GM21723 (cell line): ENCODE measurements at regions not wholly inside any gene's neighbourhood (a gene's known extent, or its start where the extent isn't known, plus 50 kb on each side); places are given as distances from the start of the nearest gene placed in this dataset.
"Not testable (repeated sequence)": the region's sequence is repeated elsewhere in the genome, so short reads cannot be mapped to it uniquely, and the experiment has no call there.

Source experiments
- ATAC-seq: cut with Tn5 transposase; IDR thresholded peaks from one replicate; pipeline ENCODE4 v1.9.1; 2021; ENCODE audit warnings: mild to moderate bottlenecking, moderate library complexity; ENCODE audit not compliant: unreplicated experiment

- ATAC-seq, result no peak
Measured at GRCh38 chr2:129492548-129492947, 486.9 kb upstream of the RAB6C start.

- no peak for ATAC-seq
Measured at GRCh38 chr2:129499747-129500146, 479.7 kb upstream of the RAB6C start.

- no peak for ATAC-seq
Measured at GRCh38 chr2:129502781-129503180, 476.7 kb upstream of the RAB6C start.

GRCh38 chr2:129504646-129505045 is 474.8 kb upstream of the RAB6C start:
- no peak for ATAC-seq

- ATAC-seq, result no peak
Measured at GRCh38 chr2:129518937-129519336, 460.5 kb upstream of the RAB6C start.

- ATAC-seq, result not testable (repeated sequence)
Measured at GRCh38 chr2:129532158-129532557, 447.3 kb upstream of the RAB6C start.

GRCh38 chr2:129548880-129549279 is 430.6 kb upstream of the RAB6C start:
- no peak for ATAC-seq

- ATAC-seq, result no peak
Measured at GRCh38 chr2:129550536-129550935, 428.9 kb upstream of the RAB6C start.

- ATAC-seq, result no peak
Measured at GRCh38 chr2:129554373-129554772, 425.1 kb upstream of the RAB6C start.

GRCh38 chr2:129559101-129559500 is 420.4 kb upstream of the RAB6C start:
- no peak for ATAC-seq

- ATAC-seq, result no peak
Measured at GRCh38 chr2:129565551-129566109, 413.8 kb upstream of the RAB6C start.

- not testable (repeated sequence) for ATAC-seq
Measured at GRCh38 chr2:129570812-129571211, 408.7 kb upstream of the RAB6C start.

- no peak for ATAC-seq
Measured at GRCh38 chr2:129575431-129575830, 404.0 kb upstream of the RAB6C start.

GRCh38 chr2:129575880-129576279 is 403.6 kb upstream of the RAB6C start:
- ATAC-seq, result no peak

- ATAC-seq, result no peak
Measured at GRCh38 chr2:129580001-129580400, 399.5 kb upstream of the RAB6C start.

GRCh38 chr2:129585760-129586159 is 393.7 kb upstream of the RAB6C start:
- no peak for ATAC-seq

GRCh38 chr2:129587426-129588064 is 391.9 kb upstream of the RAB6C start:
- no peak for ATAC-seq

- no peak for ATAC-seq
Measured at GRCh38 chr2:129604560-129604959, 374.9 kb upstream of the RAB6C start.

GRCh38 chr2:129605646-129606045 is 373.8 kb upstream of the RAB6C start:
- ATAC-seq, result no peak

GRCh38 chr2:129606496-129607270 is 372.8 kb upstream of the RAB6C start:
- ATAC-seq, result no peak

- ATAC-seq, result no peak
Measured at GRCh38 chr2:129609224-129609623, 370.2 kb upstream of the RAB6C start.

GRCh38 chr2:129610766-129611165 is 368.7 kb upstream of the RAB6C start:
- ATAC-seq, result no peak
